ENCODE measurements at regions not wholly inside any gene's neighbourhood (a gene's known extent, or its start where the extent isn't known, plus 50 kb on each side); places are given as distances from the start of the nearest gene placed in this dataset.
"Not testable (repeated sequence)": the region's sequence is repeated elsewhere in the genome, so short reads cannot be mapped to it uniquely, and the experiment has no call there.

DNA sequence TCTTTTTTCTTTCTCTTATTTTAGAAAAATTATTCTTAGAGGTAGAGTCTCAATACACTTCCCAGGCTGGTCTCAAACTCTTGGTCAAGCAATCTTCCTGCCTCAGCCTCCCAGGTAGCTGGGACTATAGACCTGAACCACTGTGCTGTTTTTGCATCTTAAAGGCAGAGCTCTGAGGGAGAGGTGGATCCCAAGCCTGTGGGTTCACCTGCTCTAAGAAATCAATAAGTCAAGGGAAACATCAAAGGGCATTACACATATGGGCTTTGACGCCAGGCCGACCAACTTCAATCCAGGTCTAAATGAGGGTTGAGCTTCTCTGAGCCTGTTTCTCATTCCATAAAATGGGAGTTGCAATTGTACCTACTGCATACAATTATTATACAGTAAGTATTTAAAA is 223.9 kb downstream of the LY86 start:
- no peak for DNase-seq (ENCODE audit: low read depth)

DNA sequence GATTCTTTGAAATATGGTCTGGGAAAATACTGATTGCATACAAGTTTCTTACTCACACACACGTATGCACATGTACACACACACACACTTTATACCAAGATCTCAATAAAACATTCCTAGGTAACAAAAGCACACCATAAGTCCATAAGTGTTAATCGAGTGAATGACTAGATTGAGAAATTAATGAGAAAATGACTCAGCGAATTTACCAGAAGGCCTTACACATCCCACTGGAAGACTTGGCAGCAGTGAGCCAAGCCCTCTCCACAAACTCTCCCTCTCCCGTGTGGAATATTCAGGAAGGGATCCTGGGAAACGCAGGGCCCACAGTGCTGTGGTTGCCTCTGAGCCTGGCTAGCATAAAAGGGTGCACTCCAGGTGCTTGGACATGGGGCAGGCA is 227.2 kb downstream of the LY86 start:
- no peak for DNase-seq (ENCODE audit: low read depth)

DNA sequence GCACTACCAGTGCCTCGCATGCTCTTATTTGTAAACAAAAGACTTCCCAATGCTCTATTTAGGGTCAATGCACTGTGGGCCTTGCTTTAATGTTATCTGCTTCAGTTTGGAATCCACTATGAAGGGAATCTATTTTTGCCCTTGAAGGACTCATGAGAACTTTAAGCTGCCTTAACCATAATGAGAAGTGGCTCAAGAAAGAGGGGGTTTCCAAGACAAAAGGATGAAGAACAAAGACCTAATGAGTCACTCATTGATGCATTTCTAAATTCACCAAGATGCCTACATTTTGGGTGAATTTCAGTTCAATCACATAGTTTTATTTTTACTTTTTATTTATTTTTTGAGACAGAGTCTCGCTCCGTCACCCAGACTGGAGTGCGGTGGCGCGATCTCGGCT is 228.2 kb downstream of the LY86 start:
- DNase-seq (ENCODE audit: low read depth): no peak

DNA sequence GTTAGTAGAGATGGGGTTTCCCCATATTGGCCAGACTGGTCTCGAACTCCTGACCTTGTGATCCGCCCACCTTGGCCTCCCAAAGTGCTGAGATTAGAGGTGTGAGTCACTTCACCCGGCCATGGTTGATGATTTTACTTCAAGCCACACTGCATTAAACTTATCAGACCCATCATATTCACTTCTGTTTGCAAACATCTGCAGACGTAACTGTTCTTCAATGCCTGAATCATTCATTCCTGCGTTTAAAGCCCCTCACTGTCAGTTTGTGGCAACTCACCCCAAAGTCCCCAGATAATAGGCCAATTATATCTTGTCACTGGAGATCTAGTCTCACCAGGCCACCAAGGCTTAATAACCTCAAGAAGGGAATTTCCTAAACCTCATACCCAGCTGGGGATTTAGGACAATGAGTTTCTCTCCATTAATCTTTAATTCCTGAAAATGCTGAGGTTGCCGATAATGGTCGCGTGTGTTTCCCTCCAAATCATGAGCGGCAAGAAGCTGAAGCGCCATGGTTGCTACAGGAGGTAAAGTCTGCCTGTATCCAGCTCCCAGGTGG is 229.6 kb downstream of the LY86 start:
- no peak for DNase-seq (ENCODE audit: low read depth)

DNA sequence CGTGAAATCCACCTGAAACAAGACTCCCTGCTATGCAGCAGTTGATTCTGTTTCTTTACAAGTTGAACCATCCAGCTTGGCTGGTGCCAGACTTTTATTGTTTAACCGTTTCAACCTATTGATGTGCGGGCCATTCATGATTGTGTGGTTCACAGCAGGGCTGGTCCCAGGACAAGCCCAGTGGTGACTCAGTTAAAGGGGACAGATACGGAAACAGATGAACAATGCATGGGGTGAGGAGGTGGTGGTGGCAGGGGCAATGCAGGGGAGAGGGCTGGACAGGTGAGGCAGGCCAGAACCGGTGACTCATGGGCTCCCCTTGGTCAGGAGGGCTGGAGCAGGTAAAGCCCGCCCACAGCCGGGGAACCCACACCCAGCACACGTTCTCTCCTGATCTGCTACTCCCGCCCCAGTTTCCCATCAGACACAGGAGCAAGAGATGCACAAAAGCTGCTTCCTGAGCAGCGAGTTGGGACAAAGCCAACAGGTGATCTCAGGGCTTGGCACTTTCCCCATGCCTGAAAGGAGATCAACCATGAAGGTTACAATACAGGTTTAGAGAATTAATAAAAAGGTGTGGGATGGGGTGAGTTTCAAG is 232.2 kb downstream of the LY86 start:
- no peak for DNase-seq (ENCODE audit: low read depth)

DNA sequence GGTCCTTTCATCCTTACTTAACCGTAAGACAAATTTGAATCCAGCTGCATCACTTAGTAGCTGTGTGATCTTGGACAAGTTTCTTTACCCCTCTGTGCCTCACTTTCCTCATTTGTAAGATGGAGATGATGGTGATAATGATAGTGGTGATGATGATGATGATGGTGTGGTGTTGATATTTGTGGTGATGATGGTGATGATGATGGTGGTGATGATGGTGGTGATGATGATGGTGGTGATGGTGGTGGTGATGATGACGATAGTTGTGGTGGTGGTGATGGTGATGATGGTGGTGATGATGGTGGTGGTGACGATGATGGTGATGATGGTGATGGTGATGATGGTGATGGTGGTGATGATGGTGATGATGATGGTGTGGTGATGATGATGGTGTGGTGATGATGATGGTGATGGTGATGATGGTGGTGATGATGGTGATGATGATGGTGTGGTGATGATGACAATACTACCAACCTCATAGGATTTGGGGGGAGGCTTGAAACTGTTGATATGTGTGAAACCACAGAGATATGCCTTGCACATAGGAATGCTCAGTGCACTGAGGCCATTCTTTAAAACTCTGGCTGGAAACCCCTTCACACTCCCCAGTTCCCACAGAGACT is 233.2 kb downstream of the LY86 start:
- DNase-seq (ENCODE audit: low read depth): no peak

DNA sequence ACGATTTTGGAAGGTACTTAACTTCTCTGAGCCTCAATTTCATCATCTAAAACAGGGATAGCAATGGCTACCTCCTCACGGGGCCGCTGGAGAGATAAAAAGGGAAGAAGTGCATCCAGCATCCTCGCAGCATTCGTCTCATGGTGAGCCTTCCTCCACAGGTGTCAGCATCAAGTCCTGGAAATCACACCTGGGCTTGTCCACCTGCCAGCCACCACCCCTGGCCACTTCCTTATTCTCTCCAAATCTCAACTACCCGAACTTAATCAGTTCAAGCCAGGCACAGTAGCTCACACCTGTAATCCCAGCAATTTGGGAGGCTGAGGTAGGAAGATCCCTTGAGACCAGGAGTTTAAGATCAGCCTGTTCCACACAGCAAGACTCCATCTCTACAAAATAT is 234.5 kb downstream of the LY86 start:
- DNase-seq (ENCODE audit: low read depth): no peak

DNA sequence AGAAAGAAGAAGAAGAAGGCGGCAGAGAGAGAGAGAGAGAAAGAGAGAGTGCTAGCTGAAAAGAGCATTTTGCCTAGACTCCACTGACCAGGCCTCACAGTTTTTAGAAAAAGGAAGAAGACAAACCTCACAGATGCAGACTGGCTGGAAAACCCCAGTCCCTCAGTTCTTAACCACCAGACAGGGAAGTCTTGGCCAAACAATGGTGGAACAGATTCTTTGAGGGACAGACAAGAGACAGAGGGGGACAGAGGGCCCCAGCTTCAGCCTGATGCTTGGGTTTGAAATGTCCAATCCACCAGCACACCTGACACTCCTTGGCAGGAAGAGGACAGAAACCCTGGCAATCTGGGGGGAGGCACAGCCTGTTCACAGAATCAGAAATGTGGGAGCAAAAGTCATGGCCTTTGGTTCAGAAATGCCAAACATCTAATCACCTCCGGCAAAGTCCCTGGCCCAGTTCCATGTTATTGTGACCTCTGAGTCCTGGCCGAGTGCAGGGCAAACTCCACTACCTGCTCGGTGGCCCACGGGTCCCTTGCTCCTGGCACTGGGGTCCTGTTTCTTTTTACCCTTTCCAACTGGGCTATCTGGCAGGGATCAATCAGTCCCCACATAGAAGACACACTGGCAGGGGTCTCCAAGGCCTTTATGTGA is 235.2 kb downstream of the LY86 start:
- DNase-seq (ENCODE audit: low read depth): no peak

DNA sequence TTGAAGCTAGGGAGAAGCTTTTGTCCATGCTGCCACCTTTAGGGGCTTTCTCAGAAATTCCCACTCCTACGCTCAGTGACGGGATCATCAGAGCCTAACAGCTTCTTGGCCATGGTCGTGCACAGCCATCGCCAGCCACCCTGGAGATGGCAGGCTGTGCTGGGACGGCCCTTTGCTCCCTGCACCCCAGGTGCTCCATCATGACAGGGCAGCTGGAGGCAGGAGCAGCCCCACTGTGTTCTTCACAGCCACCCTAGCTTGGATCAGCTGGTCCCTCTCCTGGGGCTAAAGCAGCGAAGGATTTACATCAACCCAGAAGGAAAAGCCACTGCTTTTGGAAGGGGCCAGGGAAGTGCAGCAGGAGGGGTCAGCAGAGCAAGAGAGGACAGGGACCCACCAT is 235.9 kb downstream of the LY86 start:
- DNase-seq (ENCODE audit: low read depth): no peak

DNA sequence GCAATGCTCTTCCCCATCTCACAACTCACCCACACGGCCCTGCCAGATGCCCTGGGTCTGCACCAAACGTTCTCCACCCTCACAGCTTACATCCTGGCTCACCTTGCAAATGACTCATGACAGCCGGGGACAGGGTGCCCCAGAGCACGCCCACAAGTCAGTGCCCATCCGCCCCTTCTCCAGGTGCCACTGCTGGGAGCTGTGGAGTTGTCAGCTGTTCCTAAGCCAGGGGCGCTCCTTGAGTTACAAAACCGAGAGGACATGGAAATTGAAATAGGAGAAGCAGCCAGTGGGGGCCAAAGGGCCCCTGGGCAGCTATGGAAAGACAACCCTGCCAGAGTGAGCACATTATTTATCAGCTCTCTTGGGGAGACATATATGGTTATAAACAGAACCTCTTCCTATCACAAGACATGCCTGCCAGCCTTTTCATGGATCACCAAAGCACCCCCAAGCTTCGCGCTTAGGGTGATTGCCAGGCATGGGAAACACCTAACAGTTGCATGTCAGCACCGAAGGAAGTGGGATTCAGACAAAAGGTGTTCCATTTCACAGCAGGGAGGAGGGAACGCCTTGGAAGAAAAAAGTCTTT is 236.8 kb downstream of the LY86 start:
- no peak for DNase-seq (ENCODE audit: low read depth)

DNA sequence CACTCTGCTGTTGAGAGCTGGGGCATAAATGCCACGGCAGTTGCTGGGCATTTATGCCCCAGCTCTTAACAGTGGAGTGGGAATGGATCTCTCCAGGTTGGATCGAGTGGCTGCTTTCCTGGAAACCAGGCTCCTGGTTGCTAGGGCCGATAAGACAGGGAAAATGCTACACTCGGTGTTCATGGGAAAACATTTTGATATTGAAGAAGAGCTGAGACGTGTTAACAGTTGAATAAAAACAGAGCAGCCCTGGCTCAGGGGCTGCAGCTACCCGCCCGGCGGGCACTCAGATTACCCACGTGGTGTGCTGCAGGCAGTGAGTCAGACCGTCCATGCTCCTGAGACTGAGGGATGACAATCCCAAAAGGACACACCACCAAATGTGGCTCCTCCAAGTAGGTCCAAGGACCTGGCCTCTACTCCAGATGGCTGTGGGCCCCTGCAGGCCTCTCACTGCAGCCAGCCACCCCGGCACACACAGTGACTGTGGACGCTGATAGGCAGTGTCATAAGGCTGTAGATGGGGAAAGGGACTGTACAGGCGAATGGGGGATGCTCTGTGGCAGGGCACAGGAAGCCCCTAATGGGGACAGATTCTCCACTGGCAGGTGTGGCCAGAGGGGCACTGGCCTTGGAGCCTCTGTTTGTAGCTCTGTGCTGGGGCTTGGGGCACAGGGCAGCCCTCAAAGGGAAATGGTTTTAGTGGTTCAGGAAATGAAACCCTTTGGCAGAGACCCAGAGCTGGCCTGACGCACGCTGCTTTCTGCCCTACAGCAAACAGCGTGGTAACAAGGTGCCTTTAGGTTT is 237.8 kb downstream of the LY86 start:
- DNase-seq (ENCODE audit: low read depth): no peak

DNA sequence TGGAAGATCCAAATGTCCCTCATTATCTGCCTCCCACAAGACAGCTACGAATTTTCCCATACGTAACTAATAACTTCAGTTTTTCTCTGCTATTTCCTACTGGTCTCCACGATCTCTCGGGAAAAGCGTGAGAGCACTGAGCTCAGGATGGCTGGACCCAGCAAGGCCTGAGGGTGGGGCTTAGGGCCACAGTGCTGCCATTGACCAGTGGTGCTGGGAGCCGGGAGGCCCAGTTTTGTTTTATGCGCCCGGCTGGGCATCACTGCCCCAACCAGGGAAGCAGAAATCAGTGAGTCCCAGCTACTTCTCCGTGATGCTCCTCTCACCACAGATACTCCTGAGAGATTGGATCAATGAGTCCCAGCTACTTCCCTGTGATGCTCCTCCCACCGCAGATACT is 238.4 kb downstream of the LY86 start:
- no peak for DNase-seq (ENCODE audit: low read depth)

DNA sequence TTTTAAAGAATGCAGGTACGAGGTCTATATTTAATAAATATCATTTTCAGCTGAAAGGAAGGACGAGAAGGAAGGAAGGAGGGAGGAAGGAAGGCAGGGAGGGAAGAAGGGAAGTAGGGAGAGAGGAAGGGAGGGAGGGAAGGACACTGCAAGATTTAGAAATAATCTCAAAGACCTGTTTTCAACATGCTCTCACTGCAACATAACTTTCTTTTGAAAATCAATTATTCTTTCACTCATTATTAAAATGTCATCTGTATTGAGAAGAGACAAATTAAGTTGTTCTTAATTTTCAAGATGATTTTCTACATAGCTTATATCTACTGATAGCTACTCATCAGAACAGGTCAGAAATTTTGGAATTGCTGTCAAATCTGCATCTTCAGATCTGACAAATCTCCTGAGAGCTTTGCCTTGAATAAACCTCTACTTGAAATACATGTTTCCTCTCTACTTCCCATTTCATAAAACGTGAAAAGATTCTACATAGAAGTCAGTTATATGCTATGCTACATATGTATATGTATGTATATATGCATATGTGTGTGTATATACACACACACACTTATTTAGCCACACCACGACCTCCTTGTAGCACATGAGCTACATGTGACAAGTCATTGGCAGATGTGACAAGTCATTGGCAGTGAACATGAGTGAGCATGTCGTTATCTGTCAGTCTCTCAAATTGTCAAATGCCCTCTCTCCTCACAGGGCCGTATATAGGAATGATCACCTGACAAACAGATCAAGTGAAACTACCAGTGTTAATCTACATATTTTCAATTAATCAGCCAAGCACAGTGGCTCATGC is 241.6 kb downstream of the LY86 start:
- DNase-seq (ENCODE audit: low read depth): no peak

DNA sequence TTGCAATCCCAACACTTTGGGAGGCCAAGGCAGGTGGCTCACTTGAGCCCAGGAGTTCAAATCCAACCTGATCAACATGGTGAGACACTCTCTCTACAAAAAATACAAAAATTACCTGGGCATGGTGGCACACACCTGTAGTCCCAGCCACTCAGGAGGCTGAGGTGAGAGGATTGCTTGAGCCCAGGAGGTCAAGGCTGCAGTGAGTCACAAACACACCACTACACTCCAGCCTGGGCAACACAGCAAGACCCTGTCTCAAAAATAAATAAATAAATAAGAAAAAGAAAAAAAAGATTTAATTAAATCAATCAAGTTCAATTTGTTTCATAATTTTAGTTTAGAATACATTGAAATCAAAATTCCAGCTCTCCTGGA is 242.2 kb downstream of the LY86 start:
- not testable (repeated sequence) for DNase-seq (ENCODE audit: low read depth)

DNA sequence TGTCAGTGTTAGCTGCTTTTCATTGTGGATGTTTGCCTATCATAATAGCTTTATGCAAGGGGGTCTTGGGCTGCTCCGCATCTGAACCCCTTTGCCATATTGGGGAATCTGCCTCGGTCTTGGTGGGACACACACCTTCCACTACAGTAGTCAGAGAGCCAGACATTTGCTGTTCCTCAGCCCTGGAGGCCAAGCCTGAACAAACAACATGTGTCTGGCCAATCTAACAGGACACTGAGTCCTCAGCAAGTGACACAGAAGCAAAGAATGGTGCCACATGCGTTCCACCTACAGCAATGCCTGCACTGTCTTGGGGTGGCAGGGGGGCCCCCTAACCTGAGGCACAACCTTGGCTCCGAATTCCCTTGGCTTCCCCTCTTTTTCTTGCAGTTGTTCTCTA is 243.9 kb downstream of the LY86 start:
- DNase-seq (ENCODE audit: low read depth): no peak

DNA sequence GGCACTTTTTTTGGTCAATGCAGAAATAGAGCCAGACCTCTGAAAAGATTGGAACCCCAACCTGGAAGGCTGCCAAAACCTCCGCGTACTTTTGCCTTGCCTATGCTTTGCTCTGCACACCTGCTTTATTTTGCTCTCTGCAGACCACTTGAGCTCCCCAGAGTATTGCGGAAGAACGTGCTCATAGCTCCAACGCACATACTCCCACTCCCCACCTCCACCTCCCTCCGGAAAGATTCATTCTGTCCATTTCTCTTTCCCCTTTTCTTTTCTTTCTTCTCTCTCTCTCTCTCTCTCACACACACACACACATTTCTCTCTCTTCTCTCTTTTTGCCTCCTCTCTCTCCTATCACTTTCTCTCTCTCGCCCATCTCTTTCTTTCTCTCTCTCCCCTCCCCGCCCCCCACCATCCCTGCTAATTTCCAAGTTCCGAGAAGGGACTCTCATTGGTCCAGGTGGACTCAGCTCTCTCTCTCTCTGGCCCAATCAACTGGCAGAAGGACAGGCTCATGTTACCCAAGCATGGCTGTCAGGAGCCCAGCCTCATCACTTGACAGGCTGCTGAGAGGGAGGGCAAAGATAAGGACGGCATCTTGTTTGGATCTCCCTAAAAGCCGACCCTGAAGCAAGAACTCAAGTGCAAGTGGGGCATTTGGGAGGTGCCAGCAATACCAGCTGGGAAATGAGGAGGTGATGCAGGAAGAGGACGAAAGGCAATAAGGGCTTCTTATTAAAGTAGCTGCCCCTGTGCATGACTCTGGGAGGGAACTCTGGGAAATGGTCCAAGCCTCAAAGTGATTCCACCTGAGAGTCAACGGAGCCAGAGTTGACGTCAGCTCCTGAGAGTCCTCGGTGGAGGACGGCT is 246.1 kb downstream of the LY86 start:
- DNase-seq (ENCODE audit: low read depth): no peak

DNA sequence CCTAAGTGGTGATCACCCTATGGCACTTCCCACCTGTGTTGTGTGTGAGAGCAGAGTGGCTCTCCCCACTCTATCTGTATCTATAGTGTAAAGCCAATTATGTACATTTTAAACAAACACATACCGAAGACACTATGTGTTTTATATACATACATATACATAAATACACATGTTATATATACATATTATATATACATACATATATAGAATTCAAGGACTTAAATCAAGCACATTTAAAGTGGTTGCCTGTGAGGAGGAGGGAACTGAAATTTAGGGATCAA is 246.6 kb downstream of the LY86 start:
- no peak for DNase-seq (ENCODE audit: low read depth)

DNA sequence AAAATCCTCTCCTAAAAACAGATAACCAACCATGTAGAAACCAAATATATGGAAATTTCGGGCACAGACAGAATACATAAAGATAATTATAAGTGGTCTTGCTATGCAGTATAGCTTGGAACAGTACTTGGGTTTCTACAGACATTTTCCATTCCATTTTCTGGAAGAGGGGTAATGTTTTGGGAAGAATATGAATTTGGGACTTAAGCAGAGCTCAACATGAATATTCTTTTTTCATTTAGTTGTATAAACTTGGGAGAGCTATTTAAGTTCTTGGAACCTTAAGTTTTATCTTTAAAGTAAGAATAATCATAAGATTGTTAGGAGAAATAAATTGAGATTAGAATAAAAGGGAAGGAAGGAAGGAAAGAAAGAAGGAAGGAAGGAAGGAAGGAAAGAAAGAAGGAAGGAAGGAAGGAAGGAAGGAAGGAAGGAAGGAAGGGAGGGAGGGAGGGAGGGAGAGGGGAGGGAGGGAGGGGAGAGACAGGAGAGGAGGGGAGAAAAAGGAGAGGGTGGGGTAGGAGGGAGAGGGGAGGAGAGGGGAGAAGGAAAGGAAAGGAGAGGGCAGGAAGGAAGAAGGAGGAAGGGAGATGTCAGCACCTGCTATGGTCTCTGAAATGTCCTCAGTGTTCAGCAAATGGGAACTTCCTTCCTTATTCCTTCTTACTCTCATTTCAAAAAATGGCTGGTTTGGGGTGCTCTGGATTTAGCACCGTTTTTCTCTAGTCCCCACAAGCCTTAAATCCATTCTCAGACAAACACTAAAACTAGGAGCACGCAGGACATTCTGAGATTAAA is 248.3 kb downstream of the LY86 start:
- DNase-seq (ENCODE audit: low read depth): no peak

DNA sequence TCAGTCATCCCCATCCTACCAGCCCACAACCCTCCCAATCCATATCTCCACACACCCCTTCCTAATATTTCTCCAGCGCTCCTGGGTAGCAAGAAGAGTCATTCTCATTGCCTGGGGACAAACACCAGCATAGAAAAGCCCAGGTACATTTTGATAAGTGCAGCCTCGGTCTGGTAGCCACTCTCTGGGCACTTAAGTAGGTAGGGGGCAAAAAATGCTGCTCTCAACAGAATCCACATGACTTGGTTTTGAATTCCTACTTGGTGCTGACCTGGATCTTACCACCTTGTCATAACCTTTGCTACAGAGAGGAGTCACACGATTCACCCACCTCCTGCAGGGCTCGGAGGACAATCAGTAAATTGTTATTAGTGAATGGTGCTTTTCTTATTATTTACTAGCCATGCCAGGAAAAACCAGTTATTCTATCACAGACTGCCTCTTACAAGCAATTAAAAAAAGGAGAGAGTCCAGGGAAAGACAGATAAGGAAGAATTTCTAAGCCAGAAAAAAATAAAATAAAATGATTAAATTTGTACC is 249.1 kb downstream of the LY86 start:
- no peak for DNase-seq (ENCODE audit: low read depth)

DNA sequence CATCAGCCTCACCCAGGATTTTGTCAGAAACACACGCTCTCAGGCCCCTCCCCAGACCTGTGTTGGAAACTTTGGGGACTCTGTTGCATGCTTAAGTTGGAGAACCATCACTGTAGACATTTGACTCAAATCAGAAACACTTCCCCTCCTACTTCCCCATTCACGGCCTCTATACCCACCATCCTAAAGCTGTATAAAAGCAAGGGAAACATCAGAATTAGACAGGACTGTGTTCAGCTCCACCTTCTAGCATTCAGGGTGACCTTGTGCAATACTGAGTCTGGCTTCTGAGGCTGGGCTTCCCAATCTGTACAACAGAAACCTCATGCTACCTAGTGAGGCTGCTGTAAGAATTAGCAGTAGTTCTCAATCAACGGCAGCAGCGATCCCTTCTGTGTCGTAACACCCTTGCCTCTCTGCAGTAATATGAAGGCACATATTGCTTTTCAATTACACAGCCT is 252.3 kb downstream of the LY86 start:
- no peak for DNase-seq (ENCODE audit: low read depth)
